Ovary (tissue), 7 donors: ENCODE measurements at regions not wholly inside any gene's neighbourhood (a gene's known extent, or its start where the extent isn't known, plus 50 kb on each side); places are given as distances from the start of the nearest gene placed in this dataset.

ENCODE experiments used
- DNase-seq, 5 donors: peaks; one replicate each; pipeline ENCODE4 v3.0.0-alpha.2; 2019 to 2020
- H3K27ac ChIP-seq, 2 donors: fragments of 200-600 bp; one replicate each; pipeline versions ENCODE4 v1.5.1 to v1.8.0; 2019 to 2022
- H3K27me3 ChIP-seq: fragments of 200-600 bp; one replicate; pipeline ENCODE4 v1.8.0; 2022
- H3K36me3 ChIP-seq: fragments of 200-600 bp; sonication (generic); one replicate; pipeline ENCODE4 v1.5.1; 2019
- H3K4me1 ChIP-seq: one replicate; pipeline ENCODE4 v1.8.1; 2013; ENCODE audit warnings: mild to moderate bottlenecking, moderate library complexity; ENCODE audit not compliant: insufficient read depth
- H3K4me3 ChIP-seq: fragments of 200-600 bp; sonication (generic); one replicate; pipeline ENCODE4 v1.5.1; 2017
- H3K9me3 ChIP-seq, 2 donors: fragments of 200-600 bp in 1 of 2; sonication (generic) in 1 of 2; one replicate each; pipeline versions ENCODE4 v1.5.1 to v1.8.1; 2013 to 2019; ENCODE audit warnings: mild to moderate bottlenecking in 1 of 2, moderate library complexity in 1 of 2
- CTCF ChIP-seq, 3 donors: fragments of 450-650 bp in 2 of 3; fragments of 200-600 bp in 1 of 3; IDR thresholded peaks; one replicate each; pipeline versions ENCODE4 v1.5.1 to v1.8.0; 2016 to 2022; ENCODE audit warnings: antibody characterized with exemption in 3 of 3, mild to moderate bottlenecking in 1 of 3
- EP300 ChIP-seq: sonication (generic); formaldehyde crosslinking; IDR thresholded peaks from one replicate; pipeline ENCODE4 v1.6.1; 2017; ENCODE audit warnings: antibody characterized with exemption
- POLR2A ChIP-seq: fragments of 450-650 bp; IDR thresholded peaks from one replicate; pipeline ENCODE4 v1.6.1; 2017; ENCODE audit warnings: antibody characterized with exemption, mild to moderate bottlenecking, moderate library complexity
- WGBS, 3 donors: extraction: QIAGEN DNeasy Blood & Tissue Kit in 1 of 3; methylation state at CpG; one replicate each; pipeline versions ENCODE4 v1.1.5 to v1.1.7; 2013 to 2017; 5-methylcytosine and 5-hydroxymethylcytosine counted together
- intact Hi-C, 4 donors: fragments of 100-400 bp; cut with DNase I; formaldehyde crosslinking; loops; one replicate each; pipeline versions ENCODE4 v1.11.0 to v1.15.1; 2022 to 2023
- donor health status: DM: no; HTN: no; CAD: no; lungs with moderate emphysema.
- donor health status: DM: no; HTN: no; CAD: no.
- donor health status: Bipolar disorder and iron deficiency.
- donor health status: DM: no; HTN: no; CAD: no.
- donor health status: DM: yes; HTN: yes; CAD: no.

GRCh38 chr19:31985001-31985605 lies 360.3 kb upstream of the ZNF507 start:
- 70 to 78% (median 71%) methylated on average over 6 to 7 of the region's 7 CpGs for WGBS, 3 donors
- TF ChIP-seq CTCF (IDR thresholded peaks at IDR 0.05) (no peak), POLR2A (no peak), EP300 (no peak)
- DNase-seq: no peak

GRCh38 chr19:31986951-31987350 lies 358.5 kb upstream of the ZNF507 start:
- intact Hi-C loops: no loop called here
- no peaks in the 10 kb centered on the region for H3K9me3 ChIP-seq
- no peaks in the 10 kb centered on the region for H3K4me1 ChIP-seq
- no peak for TF ChIP-seq CTCF (IDR thresholded peaks at IDR 0.05)
- no peak for TF ChIP-seq POLR2A
- no peak for TF ChIP-seq EP300
- no peak for DNase-seq
- no peaks in the 10 kb centered on the region for H3K27me3 ChIP-seq
- H3K4me3 ChIP-seq: no peak overlapping the region
- H3K36me3 ChIP-seq: no peaks in the 10 kb centered on the region
- H3K27ac ChIP-seq: no peak overlapping the region
- 42 to 55% (median 54%) methylated on average over 1 of the region's 1 CpG for WGBS, 3 donors

More at GRCh38 chr19:31985001-31985605, 360.3 kb upstream of the ZNF507 start:
- intact Hi-C loops: no loop called here
- H3K27ac ChIP-seq: no peak overlapping the region
- no peaks in the 10 kb centered on the region for H3K27me3 ChIP-seq
- no peaks in the 10 kb centered on the region for H3K9me3 ChIP-seq
- no peaks in the 10 kb centered on the region for H3K4me1 ChIP-seq
- no peak overlapping the region for H3K4me3 ChIP-seq
- no peaks in the 10 kb centered on the region for H3K36me3 ChIP-seq

GRCh38 chr19:31988256-31988655 lies 357.2 kb upstream of the ZNF507 start:
- WGBS, 3 donors: 90 to 91% (median 91%) methylated on average over 2 of the region's 2 CpGs
- no peak for DNase-seq
- intact Hi-C loops: no loop called here
- no peaks in the 10 kb centered on the region for H3K27me3 ChIP-seq
- H3K36me3 ChIP-seq: no peaks in the 10 kb centered on the region
- H3K4me1 ChIP-seq: no peaks in the 10 kb centered on the region
- H3K4me3 ChIP-seq: no peak overlapping the region
- TF ChIP-seq POLR2A (no peak), CTCF (IDR thresholded peaks at IDR 0.05) (no peak), EP300 (no peak)
- H3K27ac ChIP-seq: no peak overlapping the region
- no peaks in the 10 kb centered on the region for H3K9me3 ChIP-seq

GRCh38 chr19:31991984-31992655 lies 353.3 kb upstream of the ZNF507 start:
- H3K27me3 ChIP-seq: no peaks in the 10 kb centered on the region
- H3K27ac ChIP-seq: no peak overlapping the region
- 91 to 93% (median 93%) methylated on average over 16 of the region's 16 CpGs for WGBS, 3 donors
- H3K4me3 ChIP-seq: no peak overlapping the region
- DNase-seq: no peak
- TF ChIP-seq EP300 (no peak), CTCF (IDR thresholded peaks at IDR 0.05) (no peak)
- no peaks in the 10 kb centered on the region for H3K36me3 ChIP-seq
- no peaks in the 10 kb centered on the region for H3K4me1 ChIP-seq
- no peaks in the 10 kb centered on the region for H3K9me3 ChIP-seq
- intact Hi-C loops: no loop called here
